ENCODE measurements at regions not wholly inside any gene's neighbourhood (a gene's known extent, or its start where the extent isn't known, plus 50 kb on each side); places are given as distances from the start of the nearest gene placed in this dataset.

DNA sequence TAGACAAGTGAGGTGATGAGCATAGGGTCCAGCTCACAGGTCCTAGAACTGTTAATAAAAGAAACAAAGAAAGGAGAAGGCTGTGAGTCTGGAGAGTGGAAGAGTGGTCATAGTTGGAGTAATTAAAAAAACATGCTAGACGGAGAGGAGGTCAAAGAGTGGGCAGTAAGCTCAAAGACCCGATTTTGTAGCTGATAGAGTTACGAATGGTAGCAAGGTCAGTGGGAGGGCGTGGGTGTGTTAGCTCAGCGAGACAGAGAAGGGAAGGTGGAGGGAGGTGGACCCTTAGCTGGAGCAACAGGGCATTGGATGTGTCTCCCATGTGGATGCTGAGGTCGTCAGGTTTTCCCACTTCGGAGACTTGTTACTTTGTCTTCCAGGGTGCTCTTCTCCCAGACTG lies 431.7 kb downstream of the CDH26 start:
- DNase-seq, result no peak

DNA sequence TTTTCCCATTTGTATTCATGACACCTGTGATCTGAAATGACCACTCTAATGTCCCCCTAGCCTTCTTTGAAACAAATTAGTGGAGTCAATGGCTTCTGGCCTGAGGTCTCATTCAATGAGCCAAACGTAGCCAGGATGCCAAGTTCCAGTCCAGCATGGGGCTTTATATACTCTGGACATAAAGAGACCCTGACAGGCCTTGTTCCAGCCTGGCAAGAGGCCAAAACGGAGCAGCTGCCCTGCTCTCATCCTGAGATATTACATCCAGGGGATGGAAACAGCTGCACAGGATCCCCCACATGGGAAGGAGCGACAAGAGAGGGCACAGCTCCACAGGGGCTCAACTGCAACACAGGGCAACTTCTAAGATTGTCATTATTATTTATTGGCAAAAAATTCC lies 437.8 kb downstream of the CDH26 start:
- DNase-seq, result no peak

DNA sequence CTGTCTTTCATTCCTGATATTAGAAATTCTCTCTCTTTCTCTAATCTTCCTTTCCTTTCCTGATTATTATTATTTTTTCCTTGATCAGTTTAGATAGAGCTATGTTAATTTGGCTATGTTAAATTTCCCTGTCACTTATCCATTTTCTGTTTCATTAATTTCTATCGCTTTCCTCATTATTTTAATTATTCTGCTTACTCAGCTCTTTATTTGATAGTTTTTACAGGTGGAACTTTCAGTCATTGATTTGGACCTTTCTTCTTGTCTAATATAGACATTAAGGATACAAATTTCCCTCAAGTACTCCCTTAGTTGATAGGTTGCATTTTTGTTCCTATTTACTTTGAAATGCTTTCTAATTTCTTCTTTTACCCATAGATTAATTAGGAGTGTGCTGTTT lies 442.3 kb downstream of the CDH26 start:
- no peak for DNase-seq

DNA sequence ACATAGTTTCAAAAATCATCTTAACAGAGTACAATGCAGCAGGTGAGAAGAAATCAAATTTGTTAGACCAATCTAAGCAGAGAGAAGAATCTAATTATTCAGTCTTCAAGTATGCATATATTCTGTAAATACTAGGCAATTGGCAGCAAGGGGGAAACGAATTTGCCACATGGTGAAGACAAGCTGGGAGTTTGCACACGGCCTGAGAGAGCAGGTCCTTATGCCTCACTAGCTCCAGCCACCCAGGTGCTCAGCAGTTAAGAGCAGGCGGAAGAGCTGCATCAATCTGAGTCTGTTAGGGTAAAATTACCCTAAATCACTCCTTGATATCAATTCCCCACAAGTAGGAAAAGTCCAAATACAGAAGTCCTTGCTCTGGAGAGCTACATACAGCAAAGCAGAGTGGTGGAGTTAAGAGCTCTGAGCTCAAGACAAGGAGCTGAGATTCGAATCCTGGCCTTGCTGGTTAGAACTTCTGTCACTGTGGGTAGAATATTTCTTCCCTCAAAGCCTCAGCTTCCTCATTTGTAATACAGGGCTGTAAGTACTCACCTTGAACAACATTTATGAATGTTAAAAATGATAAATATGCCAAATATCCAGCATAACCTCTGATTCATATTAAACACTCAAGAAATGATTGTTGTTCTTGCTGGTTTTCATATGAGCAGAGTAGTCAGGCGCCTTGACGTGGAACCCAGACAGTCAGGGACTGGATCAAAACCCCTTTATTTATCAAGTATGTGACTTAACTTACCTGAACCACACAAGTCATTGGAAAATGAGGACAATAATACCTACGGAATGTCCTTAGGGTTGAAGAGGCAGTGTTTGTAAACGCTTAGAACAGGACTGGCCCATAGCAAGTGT lies 444.2 kb downstream of the CDH26 start:
- no peak for DNase-seq

DNA sequence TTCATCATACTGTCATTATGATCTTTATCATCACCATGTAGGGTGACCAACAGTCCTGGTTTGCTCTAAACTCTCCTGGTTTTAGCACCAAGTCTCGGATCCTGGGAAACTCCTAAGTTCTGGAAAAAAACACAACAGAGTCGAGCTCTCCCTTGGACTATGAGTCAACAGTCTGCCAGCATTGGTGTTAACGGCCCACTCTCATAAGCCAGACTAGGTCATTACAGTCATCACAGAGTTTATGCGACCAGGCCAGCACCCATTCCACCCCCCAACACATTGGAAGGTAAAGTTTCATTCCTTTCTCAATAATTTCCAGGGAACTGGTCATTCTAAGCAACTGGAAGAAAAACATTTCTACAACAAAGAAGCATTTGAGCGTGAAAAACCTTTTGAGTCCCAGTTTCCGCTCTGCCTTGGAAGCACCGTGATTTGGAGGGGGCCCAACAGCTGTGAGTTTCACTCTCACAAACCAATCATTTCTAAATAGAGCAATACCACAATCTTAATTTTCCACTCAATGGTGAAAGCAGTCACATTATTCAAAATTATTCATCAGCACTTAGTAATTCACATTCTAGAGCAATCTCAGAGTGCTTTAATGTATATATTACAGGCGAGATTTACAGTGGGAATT lies 445.0 kb downstream of the CDH26 start:
- no peak for DNase-seq

DNA sequence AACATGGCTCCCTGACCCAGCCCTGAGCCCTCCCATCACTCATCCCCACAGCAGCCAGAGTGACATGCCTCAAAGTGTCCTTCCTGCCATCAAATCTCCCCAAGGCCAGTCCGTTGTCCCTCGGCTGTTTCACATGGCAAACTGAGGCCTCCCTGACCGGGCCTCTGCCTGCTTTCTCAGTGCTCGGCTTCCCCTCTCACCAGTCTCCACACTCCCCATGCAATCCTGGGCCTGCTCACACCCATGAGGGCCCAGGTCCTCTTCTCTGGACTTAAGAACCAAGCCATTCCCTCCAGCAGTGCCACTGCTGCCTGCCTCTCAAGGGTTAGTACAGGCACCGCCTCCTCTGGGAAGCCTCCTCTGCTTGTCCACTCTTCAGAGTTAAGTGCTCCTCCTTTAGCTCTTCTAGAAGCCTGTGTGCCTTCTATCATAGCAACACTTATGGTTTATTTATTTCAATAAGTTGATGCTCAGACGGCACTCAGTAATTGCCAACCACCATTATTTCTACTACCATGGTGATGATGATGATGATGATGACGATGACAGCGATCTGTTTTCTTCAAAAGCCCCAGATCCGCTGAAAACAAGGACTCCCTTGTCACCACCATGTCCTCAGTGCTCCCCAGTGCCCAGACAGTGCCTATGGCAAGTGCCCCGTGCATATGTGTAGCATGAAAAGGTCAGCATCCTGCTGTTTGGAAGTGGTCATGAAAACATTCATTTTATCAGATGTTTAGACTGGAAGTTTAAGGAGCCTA lies 449.0 kb downstream of the CDH26 start:
- no peak for DNase-seq

DNA sequence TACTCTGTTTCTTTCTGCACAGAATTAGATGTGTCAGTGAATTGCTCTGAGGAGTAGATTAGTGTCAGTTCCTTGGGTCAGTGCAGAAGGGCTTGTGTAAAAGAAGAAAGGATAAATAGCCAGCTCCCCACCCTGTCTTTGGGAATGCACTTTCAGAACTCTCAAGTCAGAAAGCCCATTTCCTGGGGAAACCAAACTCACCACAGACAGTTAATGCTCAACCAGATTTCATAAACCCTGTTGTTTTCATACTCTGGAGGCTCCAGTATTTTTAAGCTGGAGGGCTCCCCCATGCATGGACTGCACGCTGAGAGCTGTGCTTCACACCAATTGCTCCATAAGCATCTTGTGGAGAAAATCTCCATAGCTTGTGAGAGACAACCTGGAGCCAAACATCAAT lies 449.7 kb downstream of the CDH26 start:
- no peak for DNase-seq

DNA sequence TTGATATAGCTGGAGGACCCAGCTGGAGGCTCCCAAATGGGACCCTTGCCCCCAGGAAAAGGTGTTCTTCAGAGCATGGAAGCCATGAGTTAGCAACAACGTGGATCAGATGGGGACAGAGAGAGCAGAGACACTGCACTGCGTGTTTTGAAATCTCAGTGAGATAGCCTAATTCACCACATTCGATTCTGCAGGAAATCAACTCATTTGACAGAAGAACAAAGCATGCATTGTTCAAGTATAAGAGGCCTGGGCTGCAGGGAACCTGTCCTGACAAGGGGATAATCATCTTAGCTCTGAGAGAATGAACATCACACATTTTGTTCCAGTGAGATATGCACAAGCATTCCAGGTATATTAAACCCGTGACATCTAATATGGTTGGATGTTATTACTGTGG lies 450.2 kb downstream of the CDH26 start:
- DNase-seq, result no peak

DNA sequence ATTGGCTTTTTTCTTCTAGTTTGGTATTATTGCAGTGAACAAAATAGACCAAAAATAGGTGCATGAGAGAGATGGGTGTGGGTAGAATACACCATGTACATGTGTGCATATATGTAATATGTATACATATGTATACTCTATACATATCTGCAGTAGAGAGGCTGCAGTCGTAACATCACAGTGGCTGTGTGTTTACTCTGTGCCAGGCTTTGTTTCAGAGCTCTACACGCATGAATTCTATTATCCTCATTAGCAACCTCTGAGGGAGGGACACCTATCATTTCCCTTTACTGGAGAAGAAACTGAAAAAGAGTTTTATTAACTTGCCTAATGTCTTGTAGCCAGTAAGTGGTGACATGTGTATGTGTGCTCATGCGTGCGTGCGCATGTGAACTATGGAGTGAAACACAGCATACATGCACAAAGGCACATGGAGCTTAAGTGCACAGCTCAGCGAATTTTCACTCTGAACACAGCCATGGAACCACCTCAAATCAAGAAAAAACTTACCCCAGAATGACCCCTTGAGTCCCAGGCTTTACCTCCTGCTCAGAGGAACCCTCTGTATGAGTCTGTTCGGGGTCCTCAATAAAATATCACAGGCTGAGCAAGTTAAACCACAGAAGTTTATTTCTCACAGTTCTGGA lies 452.5 kb downstream of the CDH26 start:
- DNase-seq, result no peak

DNA sequence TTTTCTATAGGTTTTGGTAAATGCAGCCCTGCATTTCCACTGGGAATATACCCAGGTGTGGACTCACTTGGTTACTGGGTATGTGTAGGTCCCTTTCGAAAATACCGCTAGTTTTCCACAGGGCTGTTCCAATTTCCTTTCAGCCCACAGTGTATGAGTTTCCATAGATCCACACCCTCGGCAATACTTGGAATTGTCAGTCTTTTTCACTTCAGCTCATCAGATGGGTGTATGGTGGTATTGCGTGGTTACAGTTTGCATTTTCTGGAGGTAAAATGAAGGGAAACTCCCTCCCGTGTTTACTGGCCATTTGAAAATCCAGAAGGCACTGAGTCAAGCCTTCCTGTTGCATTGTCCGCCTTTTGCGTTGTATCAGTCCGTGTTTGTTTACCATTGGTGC lies 453.6 kb downstream of the CDH26 start:
- no peak for DNase-seq

DNA sequence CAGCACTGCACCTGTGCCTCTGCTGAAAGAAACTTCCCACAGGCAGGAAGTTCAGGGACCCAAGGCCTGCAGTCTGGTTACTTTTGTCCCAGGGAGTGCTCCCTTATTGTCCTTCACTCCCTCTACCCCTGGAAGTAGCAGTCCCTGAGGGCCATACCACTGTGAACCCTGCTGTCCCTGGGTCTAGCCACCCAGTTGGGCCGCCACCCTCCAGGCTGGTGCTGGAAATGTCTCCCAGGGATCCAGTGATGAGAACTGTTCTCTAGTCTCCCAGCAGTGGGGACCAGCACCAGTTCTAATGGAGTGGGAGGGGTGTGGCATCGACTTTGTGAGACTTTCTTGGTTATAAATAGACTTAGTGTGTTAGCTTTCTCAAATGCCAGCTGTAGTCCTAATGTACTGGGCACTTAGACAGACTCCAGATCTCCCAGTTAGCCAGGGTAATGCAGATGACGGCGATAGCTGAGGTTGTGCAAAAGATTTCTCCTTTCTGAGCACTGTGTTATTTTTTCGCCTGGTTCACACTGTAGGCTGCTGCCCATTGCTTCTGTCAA lies 462.5 kb downstream of the CDH26 start:
- no peak for DNase-seq

DNA sequence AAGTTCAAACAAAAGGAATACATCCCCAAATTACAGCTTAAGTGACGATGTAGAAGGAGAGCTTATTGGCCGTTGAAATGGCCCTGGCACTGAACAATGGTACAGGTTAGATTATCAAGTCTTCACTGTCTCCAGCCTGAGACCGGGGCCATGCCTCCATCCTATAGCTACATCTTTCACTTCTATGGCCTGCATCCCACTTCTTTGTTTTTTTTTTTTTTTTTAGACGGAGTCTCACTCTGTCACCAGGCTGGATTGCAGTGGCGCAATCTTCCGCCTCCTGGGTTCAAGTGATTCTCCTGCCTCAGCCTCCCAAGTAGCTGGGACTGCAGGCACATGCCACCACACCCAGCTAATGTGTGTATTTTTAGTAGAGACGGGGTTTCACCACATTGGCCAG lies 464.6 kb downstream of the CDH26 start:
- no peak for DNase-seq

DNA sequence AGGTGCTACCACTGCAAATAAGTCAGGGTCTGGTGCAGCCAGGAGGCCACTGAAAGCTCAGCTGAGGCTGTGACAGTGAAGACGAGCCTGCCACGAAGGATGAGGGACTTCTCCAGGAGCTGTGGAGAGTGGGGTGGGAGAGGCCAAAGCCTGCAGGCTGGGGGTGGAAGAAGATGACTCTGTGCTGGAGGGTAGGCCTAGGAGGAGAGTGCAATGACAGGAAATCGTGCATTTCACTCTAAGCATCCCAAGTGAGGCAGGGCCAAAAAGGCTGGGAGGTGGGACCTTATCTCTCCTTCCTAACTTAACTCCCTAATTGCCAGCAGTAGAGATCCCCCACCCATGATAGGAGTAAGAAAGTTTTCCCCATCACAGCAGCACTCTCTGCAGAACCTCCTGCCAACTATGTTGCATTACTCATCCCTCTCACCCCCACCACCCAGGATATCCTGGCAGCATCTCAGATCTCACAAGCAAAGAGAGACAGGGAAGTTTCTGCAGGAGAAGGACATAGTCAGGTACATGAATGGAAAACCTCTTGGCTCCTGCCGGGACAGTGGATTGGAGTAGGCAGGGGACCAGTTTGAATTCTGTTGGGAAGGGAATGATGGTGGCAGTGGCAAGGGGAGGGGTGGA lies 466.2 kb downstream of the CDH26 start:
- DNase-seq, result no peak

DNA sequence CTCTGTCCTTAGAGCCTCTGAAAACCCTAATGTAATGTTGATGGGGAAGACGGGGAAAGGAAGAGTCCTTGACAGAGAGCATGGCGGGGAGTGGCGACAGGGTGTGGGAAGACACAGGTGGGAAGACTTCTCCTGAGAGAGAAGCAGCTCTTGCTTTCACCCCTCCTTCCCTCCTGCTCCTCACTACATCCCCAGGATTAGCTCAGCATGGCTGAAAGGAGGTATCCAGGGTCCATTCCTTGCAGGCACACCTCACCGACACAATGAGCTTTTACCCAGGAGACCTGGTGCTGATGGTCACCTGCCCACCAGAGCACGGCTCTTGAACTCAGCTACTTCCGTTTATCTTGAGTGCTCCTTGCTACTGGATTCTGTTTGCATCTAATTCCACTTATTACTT lies 469.3 kb downstream of the CDH26 start:
- DNase-seq, result no peak

DNA sequence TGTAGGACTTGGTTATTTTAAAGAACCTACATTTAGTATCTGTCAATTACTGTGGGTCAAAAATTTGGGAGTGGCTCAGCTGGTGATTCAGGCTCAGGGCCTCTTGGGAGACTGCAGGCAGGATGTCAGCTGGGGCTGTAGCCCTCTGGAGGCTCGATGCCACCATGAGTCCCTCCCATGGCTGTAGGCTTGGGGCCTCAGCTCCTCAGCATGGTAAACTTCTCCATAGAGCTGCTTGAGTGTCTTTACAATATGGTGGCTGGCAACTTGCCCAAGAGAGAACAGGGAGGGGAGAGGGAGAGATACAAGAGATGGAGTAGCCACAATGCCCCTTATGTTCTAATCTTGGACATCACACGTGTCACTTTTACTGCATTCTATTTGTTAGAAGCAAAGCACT lies 470.4 kb downstream of the CDH26 start:
- no peak for DNase-seq

DNA sequence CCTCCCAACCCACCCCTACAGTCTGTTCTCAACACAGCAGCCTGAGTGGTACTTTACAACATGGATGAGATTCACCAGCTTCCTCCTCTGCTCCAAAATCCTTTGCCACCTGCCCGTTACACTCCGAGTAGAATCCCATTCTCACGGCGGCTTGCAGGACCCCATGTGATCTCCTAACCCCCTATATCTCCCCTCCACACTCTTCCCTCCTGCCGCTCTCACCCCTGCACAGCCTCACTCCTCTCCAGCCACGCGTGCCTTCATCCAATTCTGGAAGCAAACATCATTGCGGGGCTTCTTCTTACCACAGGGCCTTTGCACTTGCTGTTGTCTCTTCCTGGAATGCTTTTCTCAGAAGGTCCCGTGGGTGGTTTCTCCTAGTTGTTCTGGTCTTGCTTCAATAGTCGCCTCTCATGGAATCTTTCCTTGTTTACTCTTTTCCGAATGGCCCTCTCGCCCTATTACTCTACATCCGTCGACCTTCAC lies 472.3 kb downstream of the CDH26 start:
- DNase-seq, result no peak

DNA sequence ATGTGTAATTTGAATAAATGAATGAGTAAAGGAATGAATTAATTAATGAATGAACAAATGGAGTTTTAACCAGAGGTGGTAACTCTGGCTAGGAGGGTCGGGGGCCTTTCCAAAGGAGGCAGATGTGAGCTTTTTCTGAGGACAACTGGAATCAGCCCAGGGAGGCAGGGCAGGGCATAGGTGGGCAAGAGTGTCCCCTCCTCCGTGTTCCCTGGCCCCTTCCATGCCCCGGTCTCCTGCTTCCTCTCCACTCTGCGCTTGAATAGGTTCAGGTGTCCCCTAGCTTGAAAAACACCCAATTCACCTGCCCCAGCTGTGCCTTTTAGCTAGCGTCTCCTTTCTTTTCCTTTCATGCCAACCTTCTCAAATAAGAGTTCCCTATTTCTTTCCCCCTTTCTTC lies 473.1 kb downstream of the CDH26 start:
- DNase-seq, result no peak

DNA sequence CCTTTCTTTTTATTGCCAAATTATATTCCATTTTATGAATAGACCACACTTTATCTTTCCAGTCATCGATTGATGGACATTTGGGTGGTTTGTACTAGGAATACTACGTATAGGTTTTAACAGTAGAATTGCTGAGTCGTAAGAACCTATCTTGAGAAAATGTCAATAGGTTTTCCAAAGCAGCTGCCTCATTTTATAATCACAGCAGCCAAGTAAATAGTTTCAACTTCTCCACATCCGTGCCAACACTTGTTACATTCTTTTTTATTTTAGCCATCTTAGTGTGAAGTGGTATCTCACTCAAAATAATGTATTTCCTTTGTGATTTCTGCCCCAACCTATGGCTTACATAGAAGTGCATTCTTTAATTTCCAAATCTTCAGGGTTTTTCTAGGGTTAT lies 479.2 kb downstream of the CDH26 start:
- no peak for DNase-seq

DNA sequence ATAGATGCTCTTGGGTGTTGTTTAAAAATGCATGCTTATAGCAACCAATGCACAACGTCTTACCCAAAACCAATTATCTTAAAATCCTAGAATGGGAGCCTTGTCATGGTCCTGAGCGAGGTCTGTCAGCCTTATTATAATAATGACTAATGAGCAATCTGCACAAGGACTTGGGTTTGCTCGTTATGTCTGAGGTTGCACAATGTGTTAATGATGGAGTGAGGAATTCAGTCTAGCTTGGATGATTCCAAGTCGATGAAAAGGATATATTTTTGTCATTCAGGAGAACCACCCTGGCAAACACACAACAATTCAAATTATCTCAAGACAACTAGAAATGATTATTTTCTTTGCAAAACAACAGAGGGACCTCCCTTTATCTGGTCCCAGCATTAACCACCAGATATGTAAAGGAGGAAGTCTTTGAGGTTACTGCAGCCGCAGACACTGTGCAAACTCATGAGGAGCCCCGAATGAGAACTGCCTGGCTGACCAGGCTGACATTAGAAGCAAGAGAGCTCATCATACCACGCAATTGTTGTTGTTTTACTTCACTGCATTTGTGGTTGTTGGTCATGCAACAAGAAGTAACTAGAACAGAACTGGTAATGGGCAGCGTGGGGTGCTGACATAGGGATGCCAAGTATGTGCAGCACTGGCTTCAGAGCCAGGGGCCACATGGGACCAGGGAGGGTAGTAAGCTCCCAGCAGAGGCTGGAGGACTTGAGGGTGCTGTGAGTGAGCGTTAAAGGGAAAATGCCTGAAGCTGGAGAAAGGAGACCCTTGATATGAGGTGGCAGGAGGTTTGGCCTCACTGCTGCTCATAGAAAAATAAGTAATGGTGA lies 488.3 kb downstream of the CDH26 start:
- no peak for DNase-seq

DNA sequence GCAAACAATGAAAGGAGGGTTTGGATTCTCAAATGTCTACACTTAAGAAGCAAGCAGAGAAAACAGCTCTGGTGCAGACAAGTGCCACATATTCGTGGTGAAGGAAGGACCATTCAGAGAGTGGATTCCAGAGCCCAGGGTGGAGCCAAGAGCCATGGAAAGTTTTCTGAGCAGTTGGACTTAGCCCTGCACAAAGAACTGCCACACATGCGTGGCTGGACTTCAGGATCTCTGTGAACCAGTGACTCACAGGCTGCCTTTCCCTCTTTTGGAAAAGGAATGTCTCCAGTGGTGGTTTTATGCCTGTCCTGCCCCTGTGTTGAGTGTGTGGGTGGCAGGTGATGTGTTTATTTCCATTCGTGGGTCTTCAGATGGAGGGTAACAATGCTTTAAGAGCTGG lies 489.5 kb downstream of the CDH26 start:
- DNase-seq, result no peak
